GM12878 (cell line): ENCODE measurements at regions not wholly inside any gene's neighbourhood (a gene's known extent, or its start where the extent isn't known, plus 50 kb on each side); places are given as distances from the start of the nearest gene placed in this dataset.
A peak's percentile ranks its signal among the peaks of the same experiment; 100 is the strongest.

Experiments used
- ATAC-seq: fragments of 200-7000 bp; cut with Tn5 transposase; 3 replicates; pipeline ENCODE4 v1.9.1; 2020; ENCODE audit warnings: mild to moderate bottlenecking, moderate library complexity
- BruUV-seq: library from RNA; stranded (reverse); fragments of 400-500 nt; replicated peaks from 2 replicates; lab custom pipeline; 2021; lab: Mats Ljungman, UMichigan
- CTCF ChIA-PET: fragments of 300-600 bp; sonication (Branson Sonifier 250); formaldehyde crosslinking; extraction: SDS; loops from one replicate; lab custom pipeline; 2021; ENCODE audit warnings: inconsistent platforms; lab: Yijun Ruan, JAX
- POLR2A ChIA-PET: fragments of 350-600 bp; formaldehyde crosslinking; extraction: SDS; loops from one replicate; lab custom pipeline; 2021; ENCODE audit warnings: inconsistent platforms; lab: Charles Lee
- RAD21 ChIA-PET: fragments of 300-600 bp; sonication (Branson Sonifier 250); formaldehyde crosslinking; loops from one replicate; lab custom pipeline; 2023; ENCODE audit warnings: antibody characterized with exemption; ENCODE audit not compliant: unreplicated experiment; lab: Charles Lee
- SMC1A ChIA-PET: fragments of 300-600 bp; sonication (Branson Sonifier 250); formaldehyde crosslinking; loops from one replicate; lab custom pipeline; 2023; ENCODE audit not compliant: unreplicated experiment, uncharacterized antibody; lab: Charles Lee
- DNase-seq: peaks from one replicate; pipeline ENCODE4 v3.0.0-alpha.2; 2011; ENCODE audit warnings: low read depth, low spot score
- FAIRE-seq: peaks from 3 replicates; lab custom pipeline; 2011; peaks lifted over from hg19 to GRCh38; lab: Jason Lieb, UNC
- H2AFZ ChIP-seq: 2 replicates; pipeline ENCODE4 v1.6.0; 2011; ENCODE audit warnings: low read depth, low read length, control low read depth; ENCODE audit not compliant: control insufficient read depth
- H3K27ac ChIP-seq: 2 replicates; pipeline ENCODE4 v1.5.1; 2011; ENCODE audit warnings: control low read depth; ENCODE audit not compliant: control insufficient read depth, insufficient read depth
- H3K27me3 ChIP-seq, 2 experiments: replicated peaks in 1 of 2; 2 replicates each; pipeline versions ENCODE4 v1.6.0 to v1.6.1; 2011; ENCODE audit warnings: low read length in 1 of 2; ENCODE audit not compliant: control insufficient read depth in 2 of 2, insufficient read depth in 2 of 2
- H3K36me3 ChIP-seq, 2 experiments: 2 replicates each; pipeline ENCODE4 v1.5.1; 2011; ENCODE audit warnings: low read length in 1 of 2; ENCODE audit not compliant: control insufficient read depth in 2 of 2, insufficient read depth in 2 of 2
- H3K4me1 ChIP-seq: 2 replicates; pipeline ENCODE4 v1.6.1; 2011; ENCODE audit warnings: mild to moderate bottlenecking, low read length, moderate library complexity, mixed read lengths; ENCODE audit not compliant: control insufficient read depth, insufficient read depth
- H3K4me2 ChIP-seq: 2 replicates; pipeline ENCODE4 v1.6.0; 2011; ENCODE audit warnings: control low read depth; ENCODE audit not compliant: control insufficient read depth, insufficient read depth
- H3K4me3 ChIP-seq: fragments of 200-600 bp; sonication (generic); 2 replicates; pipeline ENCODE4 v1.5.1; 2016
- H3K79me2 ChIP-seq: 2 replicates; pipeline ENCODE4 v1.6.0; 2011; ENCODE audit warnings: low read length; ENCODE audit not compliant: control insufficient read depth, insufficient read depth
- H3K9ac ChIP-seq: 2 replicates; pipeline ENCODE4 v1.8.0; 2011; ENCODE audit warnings: low read length, control low read depth, mixed read lengths; ENCODE audit not compliant: control insufficient read depth, insufficient read depth
- H3K9me3 ChIP-seq: replicated peaks from 3 replicates; pipeline ENCODE4 v1.5.1; 2011; ENCODE audit warnings: mild to moderate bottlenecking, low read length; ENCODE audit not compliant: control insufficient read depth, insufficient read depth
- H4K20me1 ChIP-seq: 2 replicates; pipeline ENCODE4 v1.6.0; 2011; ENCODE audit not compliant: control insufficient read depth, insufficient read depth
- ATF7 ChIP-seq: fragments of 450-650 bp; IDR thresholded peaks from 2 replicates; pipeline ENCODE4 v1.6.1; 2016; ENCODE audit warnings: low read depth, mild to moderate bottlenecking
- BACH1 ChIP-seq: fragments of 450-650 bp; IDR thresholded peaks from 2 replicates; pipeline ENCODE4 v1.6.1; 2017; ENCODE audit warnings: mild to moderate bottlenecking, borderline replicate concordance
- CBFB ChIP-seq: IDR thresholded peaks from 2 replicates; pipeline ENCODE4 v1.6.1; 2016; ENCODE audit warnings: antibody characterized with exemption, low read depth
- EP300 ChIP-seq, 2 experiments: fragments of 150-350 bp in 1 of 2; IDR thresholded peaks; 2 replicates each; pipeline ENCODE4 v1.6.1; 2011 to 2012; ENCODE audit warnings: low read depth in 2 of 2, low read length in 2 of 2, borderline replicate concordance in 1 of 2, improper control_type of control experiment in 1 of 2, inconsistent platforms in 1 of 2; ENCODE audit not compliant: control insufficient read depth in 1 of 2
- FOS ChIP-seq: IDR thresholded peaks from 3 replicates; pipeline ENCODE4 v1.6.1; 2011; ENCODE audit warnings: borderline replicate concordance; ENCODE audit not compliant: insufficient read length; ENCODE audit errors: extremely low read depth
- MTA3 ChIP-seq: IDR thresholded peaks from 2 replicates; pipeline ENCODE4 v1.6.1; 2012; ENCODE audit warnings: low read length, inconsistent platforms, borderline replicate concordance
- NBN ChIP-seq: fragments of 450-650 bp; IDR thresholded peaks from 2 replicates; pipeline ENCODE4 v1.6.1; 2016
- RCOR1 ChIP-seq: conservative IDR thresholded peaks from 2 replicates; pipeline ENCODE4 v1.6.1; 2012; ENCODE audit warnings: low read depth, low read length, improper control_type of control experiment
- SP1 ChIP-seq: IDR thresholded peaks from one replicate; pipeline ENCODE4 v1.6.1; 2011; ENCODE audit warnings: low read depth, low read length
- STAT3 ChIP-seq: IDR thresholded peaks from 2 replicates; pipeline ENCODE4 v1.6.1; 2011; ENCODE audit warnings: low read depth, low read length, improper control_type of control experiment
- SUPT20H ChIP-seq: IDR thresholded peaks from 2 replicates; pipeline ENCODE4 v1.6.1; 2011; ENCODE audit warnings: low read depth, mild to moderate bottlenecking, low read length, moderate library complexity, borderline replicate concordance; ENCODE audit not compliant: control insufficient read depth
- TBL1XR1 ChIP-seq: IDR thresholded peaks from 2 replicates; pipeline ENCODE4 v1.6.1; 2012; ENCODE audit warnings: low read depth, low read length, improper control_type of control experiment
- TCF3 ChIP-seq: IDR thresholded peaks from 2 replicates; pipeline ENCODE4 v1.6.1; 2012; ENCODE audit warnings: low read depth, mild to moderate bottlenecking, low read length, borderline replicate concordance; ENCODE audit not compliant: insufficient read depth
- ZNF217 ChIP-seq: fragments of 450-650 bp; IDR thresholded peaks from 2 replicates; pipeline ENCODE4 v1.6.1; 2017; ENCODE audit warnings: antibody characterized with exemption, mild to moderate bottlenecking
- WGBS: methylation state at CpG from one replicate; pipeline ENCODE4 v1.1.6; 2016; ENCODE audit warnings: low lambda C conversion rate; ENCODE audit not compliant: insufficient replicate concordance, insufficient coverage; ENCODE audit errors: missing lambda C conversion rate; 5-methylcytosine and 5-hydroxymethylcytosine counted together
- in situ Hi-C: fragments of 300-500 bp; cut with MboI; formaldehyde crosslinking; loops from 9 replicates; pipeline ENCODE4 v1.14.3; 2018; ENCODE audit warnings: mixed read lengths
- intact Hi-C: fragments of 100-400 bp; cut with micrococcal nuclease; formaldehyde crosslinking; loops from one replicate; pipeline ENCODE4 v1.14.2; 2022; ENCODE audit not compliant: unreplicated experiment
- TF ChIP-seq, protein P1 (sequence below): IDR thresholded peaks from 2 replicates; pipeline ENCODE4 v1.6.1; 2011; ENCODE audit warnings: borderline replicate concordance, low read depth, mild to moderate bottlenecking, moderate library complexity, low read length; ENCODE audit not compliant: insufficient read depth, poor library complexity, severe bottlenecking
- TF ChIP-seq, protein P2 (sequence below): fragments of 150-350 bp; IDR thresholded peaks from 2 replicates; pipeline ENCODE4 v1.6.1; 2014; ENCODE audit warnings: mild to moderate bottlenecking, low read depth, low read length
- TF ChIP-seq, protein P3 (sequence below): fragments of 450-650 bp; IDR thresholded peaks from 2 replicates; pipeline ENCODE4 v1.6.1; 2017; ENCODE audit warnings: borderline replicate concordance
- TF ChIP-seq, protein P4 (sequence below): fragments of 450-650 bp; IDR thresholded peaks from 2 replicates; pipeline ENCODE4 v1.6.1; 2017; ENCODE audit warnings: mild to moderate bottlenecking, low read depth, inconsistent platforms; ENCODE audit not compliant: poor library complexity, severe bottlenecking

DNA sequence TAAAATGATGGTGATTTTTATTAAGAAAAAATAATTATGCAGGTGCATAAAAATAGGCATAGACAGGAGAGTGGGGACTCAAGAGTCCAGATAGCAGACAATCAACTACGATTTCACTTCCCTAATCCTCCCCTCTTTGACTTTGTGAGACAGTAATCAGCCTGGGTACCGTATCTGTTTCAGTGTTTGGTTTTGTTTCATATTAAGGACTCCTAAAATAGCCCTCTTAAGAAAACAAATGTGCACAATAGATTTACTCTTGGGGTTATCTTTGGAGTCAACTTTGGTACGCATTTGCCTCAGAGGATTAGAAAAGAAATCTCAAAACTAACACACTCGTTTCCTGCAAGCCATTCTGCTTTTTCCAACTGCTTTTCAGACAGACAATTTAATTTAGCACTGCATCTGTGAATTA lies 96.3 kb downstream of the ZNF608 start:
- ATAC-seq (peak; percentile 82), FAIRE-seq (peak; percentile 78), DNase-seq (peak; percentile 92)
- under 1% methylated on average over 4 of the region's 4 CpGs for WGBS
- Histone ChIP-seq H3K4me1 (peaks cover 50% of the 10 kb centered on the region), H3K9me3 (no peaks in the 10 kb centered on the region; the same call in 2 of the 3 replicates), H4K20me1 (no peaks in the 10 kb centered on the region), H3K36me3 (peaks cover 0 to 5% of the 10 kb centered on the region in 2 experiments; a peak in 1 of 4 replicates), H3K9ac (no peak overlapping the region), H3K4me3 (peak overlapping the region; percentile 39; the same call in 1 of the 2 replicates), H3K27me3 (no peaks in the 10 kb centered on the region), H2AFZ (no peak overlapping the region), H3K4me2 (peak overlapping the region; percentile 84), H3K79me2 (peaks cover 2% of the 10 kb centered on the region; the same call in 1 of the 2 replicates), H3K27ac (peak overlapping the region; percentile 68)
- in situ Hi-C loops = no loop called here
- intact Hi-C loops = loop anchor here (1.0 to 10.0 kb wide), 8 partner anchors 55 to 765 kb away; no protein-coding TSS in a partner anchor
- ChIA-PET POLR2A (interaction anchor here (0.6 to 1.6 kb wide), 5 partner anchors 9 to 99 kb away, joined by 3 to 4 read pairs (median 3); no protein-coding TSS in a partner anchor), CTCF (interaction anchor here (1.6 kb wide), 1 partner anchor 75 kb away, joined by 6 read pairs; no protein-coding TSS in a partner anchor), SMC1A (interaction anchor here (1.0 to 6.0 kb wide), 11 partner anchors 53 to 304 kb away, joined by 3 to 44 read pairs (median 6); partner anchors contain the start of gene ZNF608), RAD21 (interaction anchor here (1.1 to 5.9 kb wide), 7 partner anchors 11 to 270 kb away, joined by 3 to 49 read pairs (median 9); partner anchors contain the start of gene ZNF608)
- BruUV-seq = no TSS peak
- TF ChIP-seq, protein P1, sequence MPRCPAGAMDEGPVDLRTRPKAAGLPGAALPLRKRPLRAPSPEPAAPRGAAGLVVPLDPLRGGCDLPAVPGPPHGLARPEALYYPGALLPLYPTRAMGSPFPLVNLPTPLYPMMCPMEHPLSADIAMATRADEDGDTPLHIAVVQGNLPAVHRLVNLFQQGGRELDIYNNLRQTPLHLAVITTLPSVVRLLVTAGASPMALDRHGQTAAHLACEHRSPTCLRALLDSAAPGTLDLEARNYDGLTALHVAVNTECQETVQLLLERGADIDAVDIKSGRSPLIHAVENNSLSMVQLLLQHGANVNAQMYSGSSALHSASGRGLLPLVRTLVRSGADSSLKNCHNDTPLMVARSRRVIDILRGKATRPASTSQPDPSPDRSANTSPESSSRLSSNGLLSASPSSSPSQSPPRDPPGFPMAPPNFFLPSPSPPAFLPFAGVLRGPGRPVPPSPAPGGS = peak; percentile 12
- TF ChIP-seq ZNF217 (peak; percentile 84), BACH1 (no peak), TCF3 (no peak), SP1 (no peak), EP300 (IDR thresholded peaks at IDR 0.05; ENCODE audit: borderline replicate concordance in 1 of 2, control insufficient read depth in 1 of 2, low read depth in 2 of 2, low read length in 2 of 2) (peak; percentile 68 to 86), RCOR1 (no peak), MTA3 (peak; percentile 85; the same call in 1 of the 2 replicates), STAT3 (peak; percentile 84), NBN (no peak), SUPT20H (no peak), CBFB (no peak), ATF7 (peak; percentile 28), FOS (no peak), TBL1XR1 (peak; percentile 97)
- TF ChIP-seq, protein P2, sequence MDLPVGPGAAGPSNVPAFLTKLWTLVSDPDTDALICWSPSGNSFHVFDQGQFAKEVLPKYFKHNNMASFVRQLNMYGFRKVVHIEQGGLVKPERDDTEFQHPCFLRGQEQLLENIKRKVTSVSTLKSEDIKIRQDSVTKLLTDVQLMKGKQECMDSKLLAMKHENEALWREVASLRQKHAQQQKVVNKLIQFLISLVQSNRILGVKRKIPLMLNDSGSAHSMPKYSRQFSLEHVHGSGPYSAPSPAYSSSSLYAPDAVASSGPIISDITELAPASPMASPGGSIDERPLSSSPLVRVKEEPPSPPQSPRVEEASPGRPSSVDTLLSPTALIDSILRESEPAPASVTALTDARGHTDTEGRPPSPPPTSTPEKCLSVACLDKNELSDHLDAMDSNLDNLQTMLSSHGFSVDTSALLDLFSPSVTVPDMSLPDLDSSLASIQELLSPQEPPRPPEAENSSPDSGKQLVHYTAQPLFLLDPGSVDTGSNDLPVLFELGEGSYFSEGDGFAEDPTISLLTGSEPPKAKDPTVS = no peak
- TF ChIP-seq, protein P3, sequence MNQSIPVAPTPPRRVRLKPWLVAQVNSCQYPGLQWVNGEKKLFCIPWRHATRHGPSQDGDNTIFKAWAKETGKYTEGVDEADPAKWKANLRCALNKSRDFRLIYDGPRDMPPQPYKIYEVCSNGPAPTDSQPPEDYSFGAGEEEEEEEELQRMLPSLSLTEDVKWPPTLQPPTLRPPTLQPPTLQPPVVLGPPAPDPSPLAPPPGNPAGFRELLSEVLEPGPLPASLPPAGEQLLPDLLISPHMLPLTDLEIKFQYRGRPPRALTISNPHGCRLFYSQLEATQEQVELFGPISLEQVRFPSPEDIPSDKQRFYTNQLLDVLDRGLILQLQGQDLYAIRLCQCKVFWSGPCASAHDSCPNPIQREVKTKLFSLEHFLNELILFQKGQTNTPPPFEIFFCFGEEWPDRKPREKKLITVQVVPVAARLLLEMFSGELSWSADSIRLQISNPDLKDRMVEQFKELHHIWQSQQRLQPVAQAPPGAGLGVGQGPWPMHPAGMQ = no peak
- TF ChIP-seq, protein P4, sequence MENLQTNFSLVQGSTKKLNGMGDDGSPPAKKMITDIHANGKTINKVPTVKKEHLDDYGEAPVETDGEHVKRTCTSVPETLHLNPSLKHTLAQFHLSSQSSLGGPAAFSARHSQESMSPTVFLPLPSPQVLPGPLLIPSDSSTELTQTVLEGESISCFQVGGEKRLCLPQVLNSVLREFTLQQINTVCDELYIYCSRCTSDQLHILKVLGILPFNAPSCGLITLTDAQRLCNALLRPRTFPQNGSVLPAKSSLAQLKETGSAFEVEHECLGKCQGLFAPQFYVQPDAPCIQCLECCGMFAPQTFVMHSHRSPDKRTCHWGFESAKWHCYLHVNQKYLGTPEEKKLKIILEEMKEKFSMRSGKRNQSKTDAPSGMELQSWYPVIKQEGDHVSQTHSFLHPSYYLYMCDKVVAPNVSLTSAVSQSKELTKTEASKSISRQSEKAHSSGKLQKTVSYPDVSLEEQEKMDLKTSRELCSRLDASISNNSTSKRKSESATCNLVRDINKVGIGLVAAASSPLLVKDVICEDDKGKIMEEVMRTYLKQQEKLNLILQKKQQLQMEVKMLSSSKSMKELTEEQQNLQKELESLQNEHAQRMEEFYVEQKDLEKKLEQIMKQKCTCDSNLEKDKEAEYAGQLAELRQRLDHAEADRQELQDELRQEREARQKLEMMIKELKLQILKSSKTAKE = peak; percentile 90
